ENCODE measurements at regions not wholly inside any gene's neighbourhood (a gene's known extent, or its start where the extent isn't known, plus 50 kb on each side); places are given as distances from the start of the nearest gene placed in this dataset.

DNA sequence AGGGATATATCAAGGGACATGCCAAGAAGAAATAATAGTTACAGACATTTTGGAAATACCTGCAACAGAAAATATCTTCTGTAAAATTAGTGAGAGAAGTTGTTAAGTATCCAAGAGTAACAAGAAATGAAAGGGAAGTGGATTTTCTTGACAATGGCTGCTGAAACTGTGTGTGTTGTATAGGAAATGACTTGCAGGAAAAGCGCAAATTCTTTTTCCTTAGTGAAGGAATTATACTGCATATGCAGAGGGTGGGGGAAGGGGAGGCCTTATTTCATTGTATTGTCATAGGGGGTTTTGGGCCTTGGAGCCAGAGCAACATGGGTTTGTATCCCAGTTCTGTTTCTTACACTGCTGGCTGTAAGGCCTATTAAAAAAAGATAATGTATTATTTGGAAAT is 84.4 kb upstream of the DDHD1 start:
- whole genome bisulfite sequencing = 85% methylated on average over 1 of the region's 1 CpG
- no peaks in the 10 kb centered on the region for H3K4me1 ChIP-seq (replicated peaks)
- DNase-seq (ENCODE audit: low spot score) = no peak
- TF ChIP-seq POLR2A (IDR thresholded peaks at IDR 0.05) = no peak
- no peak for TF ChIP-seq CTCF (IDR thresholded peaks at IDR 0.05)
- no peak for TF ChIP-seq POLR2AphosphoS5 (IDR thresholded peaks at IDR 0.05)
- intact Hi-C loops (cut with DNase I) = no loop called here
- H3K4me3 ChIP-seq = no peak overlapping the region
- H3K36me3 ChIP-seq = no peaks in the 10 kb centered on the region
- no peaks in the 10 kb centered on the region for H3K27me3 ChIP-seq (replicated peaks; ENCODE audit: insufficient read depth)
- H3K9me3 ChIP-seq = no peaks in the 10 kb centered on the region
- H3K27ac ChIP-seq = no peak overlapping the region

GRCh38 chr14:53236708-53237107 is 83.6 kb upstream of the DDHD1 start:
- WGBS = 76% methylated on average over 3 of the region's 3 CpGs
- DNase-seq (ENCODE audit: low spot score) = no peak
- Histone ChIP-seq H3K4me1 (replicated peaks) (no peaks in the 10 kb centered on the region), H3K36me3 (no peaks in the 10 kb centered on the region), H3K27me3 (replicated peaks; ENCODE audit: insufficient read depth) (no peaks in the 10 kb centered on the region), H3K27ac (no peak overlapping the region), H3K4me3 (no peak overlapping the region), H3K9me3 (no peaks in the 10 kb centered on the region)
- TF ChIP-seq POLR2A (IDR thresholded peaks at IDR 0.05) (no peak), CTCF (IDR thresholded peaks at IDR 0.05) (no peak), POLR2AphosphoS5 (IDR thresholded peaks at IDR 0.05) (no peak)
- intact Hi-C loops (cut with DNase I) = no loop called here

DNA sequence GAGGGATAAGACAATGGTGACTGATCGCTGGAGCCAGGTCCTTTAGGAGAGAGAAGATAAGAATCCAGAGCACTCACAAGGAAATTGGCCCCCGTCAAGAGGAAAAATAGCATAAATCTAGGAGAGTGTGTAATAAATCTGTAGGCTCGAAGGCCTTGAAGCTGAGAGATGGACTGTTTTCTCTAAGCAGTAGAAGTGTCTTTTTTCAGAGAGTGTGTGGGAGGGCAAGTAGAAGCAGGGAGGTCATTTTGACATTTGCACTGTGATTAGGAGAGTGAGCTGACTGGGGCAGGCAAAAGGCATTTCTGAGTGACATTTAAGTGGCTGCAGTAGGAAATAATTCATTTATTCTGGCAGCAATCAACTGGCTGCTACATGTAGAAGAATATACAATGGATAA is 78.0 kb upstream of the DDHD1 start:
- Histone ChIP-seq H3K27ac (no peak overlapping the region), H3K36me3 (no peaks in the 10 kb centered on the region), H3K4me1 (replicated peaks) (no peaks in the 10 kb centered on the region), H3K27me3 (replicated peaks; ENCODE audit: insufficient read depth) (no peaks in the 10 kb centered on the region), H3K4me3 (no peak overlapping the region), H3K9me3 (no peaks in the 10 kb centered on the region)
- WGBS = 43% methylated on average over 3 of the region's 3 CpGs
- DNase-seq (ENCODE audit: low spot score) = no peak
- no peak for TF ChIP-seq POLR2AphosphoS5 (IDR thresholded peaks at IDR 0.05)
- no peak for TF ChIP-seq POLR2A (IDR thresholded peaks at IDR 0.05)
- TF ChIP-seq CTCF (IDR thresholded peaks at IDR 0.05) = no peak
- intact Hi-C loops (cut with DNase I) = no loop called here

- no peaks in the 10 kb centered on the region for H3K4me1 ChIP-seq (replicated peaks)
- 70% methylated on average over 4 of the region's 4 CpGs for WGBS
- H3K27ac ChIP-seq = no peak overlapping the region
- DNase-seq (ENCODE audit: low spot score) = no peak
- TF ChIP-seq POLR2AphosphoS5 (IDR thresholded peaks at IDR 0.05) (no peak), CTCF (IDR thresholded peaks at IDR 0.05) (no peak), POLR2A (IDR thresholded peaks at IDR 0.05) (no peak)
- H3K27me3 ChIP-seq (replicated peaks; ENCODE audit: insufficient read depth) = no peaks in the 10 kb centered on the region
- intact Hi-C loops (cut with DNase I) = no loop called here
- no peak overlapping the region for H3K4me3 ChIP-seq
- no peaks in the 10 kb centered on the region for H3K36me3 ChIP-seq
- H3K9me3 ChIP-seq = no peaks in the 10 kb centered on the region
Observed at GRCh38 chr14:53228966-53229365, 75.8 kb upstream of the DDHD1 start.

DNA sequence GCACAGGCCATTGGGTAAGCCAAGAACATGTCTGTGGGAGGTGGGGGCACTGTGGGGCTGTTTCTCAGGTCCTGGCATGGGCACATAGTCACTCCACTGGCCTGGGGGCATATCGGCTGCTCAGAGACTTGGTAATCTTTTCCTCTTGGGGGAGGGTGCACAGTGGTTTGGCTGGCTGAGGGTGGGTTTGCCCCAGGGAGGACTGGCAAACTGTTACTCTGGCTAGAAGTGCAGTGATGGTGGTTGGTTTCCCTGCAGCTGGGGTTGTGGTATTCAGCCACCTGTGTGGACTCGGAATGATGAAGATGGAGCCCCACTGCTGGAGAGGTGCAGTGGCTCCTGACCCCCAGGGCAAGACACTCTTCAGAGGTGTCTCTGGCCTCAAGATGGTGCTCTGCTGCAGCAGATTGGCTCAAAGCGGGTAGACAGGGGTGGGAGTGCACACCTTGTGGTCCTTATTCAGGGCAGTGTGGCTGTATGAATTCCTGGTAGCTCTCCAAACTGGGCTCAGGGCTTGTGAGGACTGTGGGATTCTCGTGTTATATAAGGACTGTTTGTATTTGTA is 74.1 kb upstream of the DDHD1 start:
- DNase-seq (ENCODE audit: low spot score) = no peak
- Histone ChIP-seq H3K4me1 (replicated peaks) (no peaks in the 10 kb centered on the region), H3K4me3 (no peak overlapping the region), H3K27ac (no peak overlapping the region), H3K27me3 (replicated peaks; ENCODE audit: insufficient read depth) (no peaks in the 10 kb centered on the region), H3K9me3 (no peaks in the 10 kb centered on the region), H3K36me3 (no peaks in the 10 kb centered on the region)
- TF ChIP-seq POLR2AphosphoS5 (IDR thresholded peaks at IDR 0.05) = no peak
- TF ChIP-seq CTCF (IDR thresholded peaks at IDR 0.05) = no peak
- no peak for TF ChIP-seq POLR2A (IDR thresholded peaks at IDR 0.05)
- 96% methylated on average over 4 of the region's 4 CpGs for WGBS
- intact Hi-C loops (cut with DNase I) = no loop called here
